GM18520 (cell line): ENCODE measurements at regions not wholly inside any gene's neighbourhood (a gene's known extent, or its start where the extent isn't known, plus 50 kb on each side); places are given as distances from the start of the nearest gene placed in this dataset.
"Not testable (repeated sequence)": the region's sequence is repeated elsewhere in the genome, so short reads cannot be mapped to it uniquely, and the experiment has no call there.

ENCODE experiments used
- ATAC-seq: cut with Tn5 transposase; IDR thresholded peaks from one replicate; pipeline ENCODE4 v1.9.1; 2021; ENCODE audit not compliant: unreplicated experiment

DNA sequence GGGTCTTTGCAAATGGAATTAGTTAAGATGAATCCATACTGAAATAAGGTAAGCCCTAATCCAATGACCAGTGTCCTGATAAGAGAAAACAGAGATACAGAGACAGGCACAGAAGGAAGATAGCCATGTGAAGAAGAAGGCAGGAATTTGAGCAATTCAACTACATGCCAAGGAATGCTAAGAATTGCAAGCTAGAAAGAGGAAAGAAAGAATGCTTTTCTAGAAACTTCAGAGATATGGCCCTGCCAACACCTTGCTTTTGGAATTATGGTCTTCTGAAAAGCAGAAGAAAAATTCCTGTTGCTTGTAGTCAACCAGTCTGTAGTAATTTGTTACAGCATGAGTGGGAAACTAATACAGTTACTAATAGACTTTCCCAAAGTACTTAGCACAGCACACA lies 111.3 kb downstream of the SLC17A6 start:
- no peak for ATAC-seq

DNA sequence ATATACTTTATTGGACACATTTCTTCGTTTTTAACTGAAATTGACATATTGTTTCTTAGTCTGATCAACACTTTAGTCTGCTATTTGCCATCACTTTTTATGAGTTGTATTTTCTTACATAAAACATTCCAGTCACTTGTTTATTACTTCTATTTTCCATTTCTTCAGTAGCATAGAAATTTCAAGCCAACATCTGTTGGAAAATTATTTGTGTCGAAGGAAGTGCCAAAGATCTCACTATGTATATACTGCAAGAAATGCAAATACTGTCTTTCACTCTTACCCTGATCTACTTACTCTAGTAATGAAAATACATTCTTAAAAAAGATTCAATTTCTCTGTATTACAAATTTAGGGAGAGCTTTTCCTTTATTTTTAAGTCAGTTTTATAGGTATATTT lies 105.9 kb downstream of the SLC17A6 start:
- no peak for ATAC-seq

GRCh38 chr11:22441831-22442230 lies 103.7 kb downstream of the SLC17A6 start:
- no peak for ATAC-seq

DNA sequence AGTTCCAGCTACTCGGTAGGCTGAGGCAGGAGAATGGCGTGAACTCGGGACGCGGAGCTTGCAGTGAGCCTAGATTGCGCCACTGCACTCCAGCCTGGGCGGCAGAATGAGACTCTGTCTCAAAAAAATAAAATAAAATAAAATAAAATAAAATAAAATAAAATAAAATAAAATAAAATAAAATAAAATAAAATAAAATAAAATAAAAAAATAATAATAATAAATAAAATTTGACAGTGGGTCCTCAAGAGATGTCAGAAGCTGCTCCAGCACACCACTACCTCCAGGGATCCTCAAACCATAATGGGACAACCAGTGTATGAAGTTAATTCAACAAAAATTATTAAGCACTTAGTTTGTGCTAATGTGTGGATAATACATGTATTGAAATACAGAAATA lies 97.4 kb downstream of the SLC17A6 start:
- ATAC-seq: not testable (repeated sequence)

- no peak for ATAC-seq
Observed at GRCh38 chr11:22433517-22433916, 95.3 kb downstream of the SLC17A6 start.

- ATAC-seq: no peak
Observed at GRCh38 chr11:22433094-22433455, 94.9 kb downstream of the SLC17A6 start.

DNA sequence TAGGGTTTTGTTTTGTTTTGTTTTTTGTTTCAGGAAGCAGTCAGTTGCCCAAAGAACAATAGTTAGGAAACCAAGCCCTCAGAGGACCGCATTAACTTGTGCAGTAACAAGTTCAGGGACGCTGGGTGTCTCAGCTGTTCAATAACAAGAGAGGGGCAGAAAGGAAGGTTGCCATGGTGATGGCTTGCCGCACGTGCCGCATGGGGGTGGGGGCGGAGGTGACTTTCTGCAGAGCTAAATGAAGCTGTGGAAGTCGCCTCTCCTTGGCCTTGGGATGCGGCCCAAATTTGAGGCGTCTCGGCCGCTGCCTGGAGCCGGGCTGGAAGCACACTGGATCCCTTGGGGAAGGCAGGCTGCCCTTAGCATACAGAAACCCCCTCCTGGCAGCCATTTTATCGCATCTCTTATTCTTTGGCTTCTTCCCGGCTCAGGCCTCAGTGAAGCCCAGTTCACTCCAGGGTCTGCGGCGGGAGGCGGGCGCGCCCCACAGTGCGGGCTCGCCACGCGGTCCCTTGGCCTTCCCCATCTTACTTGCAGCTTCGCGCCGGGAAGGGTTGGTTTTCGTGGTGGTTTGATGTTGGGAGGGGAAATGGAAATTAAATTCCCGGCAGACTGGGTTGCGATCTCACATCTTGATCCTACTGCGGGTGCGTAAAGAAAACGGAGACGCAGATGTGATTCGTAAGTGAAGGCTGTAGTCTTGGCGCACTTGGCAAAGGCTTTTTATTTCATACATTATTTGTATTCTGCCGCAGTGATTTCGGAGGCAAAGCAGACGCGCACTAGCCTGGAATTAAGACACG lies 94.3 kb downstream of the SLC17A6 start:
- no peak for ATAC-seq

- ATAC-seq: no peak
Observed at GRCh38 chr11:22431106-22431505, 92.9 kb downstream of the SLC17A6 start.

GRCh38 chr11:22430639-22431038 lies 92.5 kb downstream of the SLC17A6 start:
- ATAC-seq: no peak

DNA sequence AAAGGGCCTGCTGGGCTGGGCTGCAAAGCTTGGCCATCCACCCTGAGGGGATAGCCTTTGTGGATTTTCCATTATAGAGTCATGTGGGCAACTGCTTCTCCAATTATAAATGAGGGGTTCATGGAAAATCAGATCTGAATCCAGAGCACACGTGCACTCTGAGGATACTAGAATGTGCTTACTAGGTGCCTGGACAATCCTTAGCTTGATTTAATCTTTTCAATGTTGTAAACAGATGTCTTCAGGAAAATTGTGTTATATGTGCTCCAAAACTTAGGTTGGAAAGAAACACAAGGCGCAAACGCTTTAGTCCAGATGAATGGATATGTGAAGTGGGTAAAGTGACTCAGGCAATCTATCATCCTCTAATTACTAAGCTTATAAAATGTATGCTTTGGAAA lies 92.0 kb downstream of the SLC17A6 start:
- ATAC-seq: no peak
